Endothelial cell of umbilical vein (primary cell): ENCODE measurements at regions not wholly inside any gene's neighbourhood (a gene's known extent, or its start where the extent isn't known, plus 50 kb on each side); places are given as distances from the start of the nearest gene placed in this dataset.
"Not testable (repeated sequence)": the region's sequence is repeated elsewhere in the genome, so short reads cannot be mapped to it uniquely, and the experiment has no call there.

ENCODE experiments used
- BruUV-seq: library from RNA; stranded (reverse); fragments of 400-500 nt; replicated peaks from 2 replicates; lab custom pipeline; 2021; lab: Mats Ljungman, UMichigan
- CTCF ChIA-PET: fragments of 300-600, 350-600 bp; sonication (Branson Sonifier 250); formaldehyde crosslinking; loops from one replicate; lab custom pipeline; 2021; ENCODE audit warnings: antibody characterized with exemption, inconsistent platforms; lab: Charles Lee
- POLR2A ChIA-PET: fragments of 300-600, 350-600 bp; sonication (Branson Sonifier 250); formaldehyde crosslinking; loops from one replicate; lab custom pipeline; 2021; ENCODE audit warnings: antibody characterized with exemption, inconsistent platforms; lab: Charles Lee
- DNase-seq: peaks from one replicate; pipeline ENCODE4 v3.0.0-alpha.2; 2011; ENCODE audit warnings: low read depth, low spot score
- FAIRE-seq: peaks from 2 replicates; lab custom pipeline; 2011; peaks lifted over from hg19 to GRCh38; lab: Jason Lieb, UNC
- H2AFZ ChIP-seq: 2 replicates; pipeline ENCODE4 v1.6.0; 2012; ENCODE audit warnings: low read depth, low read length, control low read depth, inconsistent platforms
- H3K27ac ChIP-seq: 2 replicates; pipeline ENCODE4 v1.5.1; 2011; ENCODE audit warnings: low read depth, mild to moderate bottlenecking, control low read depth, low read length, moderate library complexity; ENCODE audit not compliant: insufficient read depth
- H3K27me3 ChIP-seq, 2 experiments: 2 replicates each; pipeline versions ENCODE4 v1.6.0 to v1.6.1; 2011; ENCODE audit warnings: low read length in 2 of 2, mixed read lengths in 1 of 2; ENCODE audit not compliant: control insufficient read depth in 2 of 2, insufficient read depth in 2 of 2
- H3K36me3 ChIP-seq, 2 experiments: 2 replicates in 1 of 2; 3 replicates in 1 of 2; pipeline ENCODE4 v1.5.1; 2011; ENCODE audit warnings: low read length in 2 of 2, mild to moderate bottlenecking in 1 of 2, moderate library complexity in 1 of 2; ENCODE audit not compliant: control insufficient read depth in 2 of 2, insufficient read depth in 2 of 2; ENCODE audit errors: extremely low read depth in 1 of 2
- H3K4me1 ChIP-seq: 3 replicates; pipeline ENCODE4 v1.5.1; 2011; ENCODE audit warnings: mild to moderate bottlenecking, low read length; ENCODE audit not compliant: control insufficient read depth, insufficient read depth; ENCODE audit errors: extremely low read depth
- H3K4me2 ChIP-seq: 2 replicates; pipeline ENCODE4 v1.6.1; 2011; ENCODE audit warnings: low read length, control low read depth, mixed read lengths; ENCODE audit not compliant: insufficient read depth
- H3K4me3 ChIP-seq, 3 experiments: fragments of 200-600 bp in 1 of 3; sonication (generic), shearing (Covaris generic) in 1 of 3; replicated peaks in 1 of 3; 2 replicates each; pipeline ENCODE4 v1.5.1; 2011 to 2016; ENCODE audit warnings: control low read depth in 3 of 3, low read length in 3 of 3, mild to moderate bottlenecking in 2 of 3, inconsistent platforms in 1 of 3, low read depth in 1 of 3, moderate library complexity in 1 of 3; ENCODE audit not compliant: insufficient read depth in 1 of 3
- H3K79me2 ChIP-seq: 2 replicates; pipeline ENCODE4 v1.6.0; 2012; ENCODE audit warnings: low read length, inconsistent platforms; ENCODE audit not compliant: control insufficient read depth, insufficient read depth
- H3K9ac ChIP-seq: replicated peaks from 2 replicates; pipeline ENCODE3; 2011; ENCODE audit warnings: low read length, control low read depth; ENCODE audit not compliant: insufficient read depth; ENCODE audit errors: extremely low read depth
- H3K9me1 ChIP-seq: replicated peaks from 3 replicates; pipeline ENCODE4 v1.6.0; 2011; ENCODE audit warnings: mild to moderate bottlenecking, low read length; ENCODE audit not compliant: control insufficient read depth, insufficient read depth; ENCODE audit errors: extremely low read depth
- H3K9me3 ChIP-seq: replicated peaks from 2 replicates; pipeline ENCODE4 v1.5.1; 2012; ENCODE audit warnings: low read length, inconsistent platforms; ENCODE audit not compliant: control insufficient read depth, insufficient read depth
- H4K20me1 ChIP-seq: replicated peaks from 2 replicates; pipeline ENCODE3; 2011; ENCODE audit warnings: mild to moderate bottlenecking, low read length; ENCODE audit not compliant: control insufficient read depth, insufficient read depth; ENCODE audit errors: extremely low read depth
- dilution Hi-C: fragments of 300-500 bp; cut with MboI; formaldehyde crosslinking; loops from one replicate; pipeline ENCODE4 v1.15.0; 2019; ENCODE audit warnings: low sequenced_read_pairs; ENCODE audit not compliant: extremely low pct_ligation_motif_present
- intact Hi-C: fragments of 100-400 bp; cut with micrococcal nuclease; formaldehyde crosslinking; loops from one replicate; pipeline ENCODE4 v1.10.0; 2022

GRCh38 chr15:30718038-30718643 lies 92.2 kb downstream of the ARHGAP11B start:
- H3K27me3 ChIP-seq, H3K36me3 ChIP-seq, H4K20me1 ChIP-seq, H3K4me3 ChIP-seq, CTCF ChIA-PET, H3K9me1 ChIP-seq, POLR2A ChIA-PET, H3K79me2 ChIP-seq, H3K4me2 ChIP-seq, DNase-seq, H3K9me3 ChIP-seq, H3K4me1 ChIP-seq, intact Hi-C loops, H2AFZ ChIP-seq, dilution Hi-C loops, H3K9ac ChIP-seq, H3K27ac ChIP-seq, BruUV-seq, FAIRE-seq: not testable (repeated sequence)

- H3K9ac ChIP-seq, POLR2A ChIA-PET, H3K79me2 ChIP-seq, H2AFZ ChIP-seq, H3K36me3 ChIP-seq, H3K4me2 ChIP-seq, intact Hi-C loops, DNase-seq, H3K4me1 ChIP-seq, H3K9me3 ChIP-seq, H4K20me1 ChIP-seq, CTCF ChIA-PET, BruUV-seq, dilution Hi-C loops, H3K4me3 ChIP-seq, H3K27me3 ChIP-seq, H3K27ac ChIP-seq, FAIRE-seq, H3K9me1 ChIP-seq: not testable (repeated sequence)
Measured at GRCh38 chr15:30719363-30719762, 93.4 kb downstream of the ARHGAP11B start.

- H3K27ac ChIP-seq, H2AFZ ChIP-seq, H3K4me2 ChIP-seq, H3K27me3 ChIP-seq, H3K79me2 ChIP-seq, DNase-seq, intact Hi-C loops, H3K4me3 ChIP-seq, H3K4me1 ChIP-seq, H3K36me3 ChIP-seq, BruUV-seq, CTCF ChIA-PET, POLR2A ChIA-PET, H3K9me1 ChIP-seq, H3K9me3 ChIP-seq, dilution Hi-C loops, H4K20me1 ChIP-seq, FAIRE-seq, H3K9ac ChIP-seq: not testable (repeated sequence)
Measured at GRCh38 chr15:30720825-30721224, 94.9 kb downstream of the ARHGAP11B start.

GRCh38 chr15:30721529-30721928 lies 95.6 kb downstream of the ARHGAP11B start:
- intact Hi-C loops, POLR2A ChIA-PET, H3K27ac ChIP-seq, H3K36me3 ChIP-seq, H3K9me1 ChIP-seq, H3K79me2 ChIP-seq, H3K4me2 ChIP-seq, BruUV-seq, H2AFZ ChIP-seq, DNase-seq, H4K20me1 ChIP-seq, H3K9me3 ChIP-seq, dilution Hi-C loops, H3K4me1 ChIP-seq, H3K4me3 ChIP-seq, H3K9ac ChIP-seq, H3K27me3 ChIP-seq, CTCF ChIA-PET, FAIRE-seq: not testable (repeated sequence)
